Skin epidermis (tissue), 12 donors: ENCODE measurements at regions not wholly inside any gene's neighbourhood (a gene's known extent, or its start where the extent isn't known, plus 50 kb on each side); places are given as distances from the start of the nearest gene placed in this dataset.

Experiments used
- H3K27ac ChIP-seq, 21 experiments: fragments of 200-600 bp; sonication (generic) in 11 of 21; one replicate each; pipeline ENCODE4 v1.5.0; 2020; ENCODE audit warnings: mild to moderate bottlenecking in 3 of 21, inconsistent platforms in 2 of 21, moderate library complexity in 2 of 21
- H3K4me3 ChIP-seq, 7 experiments: fragments of 200-600 bp; sonication (generic) in 2 of 7; one replicate each; pipeline ENCODE4 v1.5.0; 2020; ENCODE audit warnings: inconsistent platforms in 2 of 7, mild to moderate bottlenecking in 2 of 7, moderate library complexity in 1 of 7

DNA sequence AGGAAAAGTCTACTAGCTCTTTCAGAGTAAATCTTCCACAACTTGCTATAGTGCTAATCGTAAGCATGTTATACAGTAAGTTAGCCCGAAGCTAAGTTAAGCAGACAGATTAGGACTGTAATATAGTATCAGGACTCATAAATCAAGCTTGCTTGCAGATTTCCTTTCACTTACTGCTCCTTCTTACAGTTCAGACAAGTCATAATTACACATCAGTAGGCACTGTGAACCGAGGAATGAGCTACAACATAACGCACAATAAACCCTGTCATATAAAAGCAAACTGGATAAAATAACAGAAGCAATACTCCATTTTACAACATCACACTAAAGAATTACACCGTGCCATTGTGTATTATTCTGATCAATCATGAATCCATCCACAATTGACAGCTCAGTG is 832.6 kb upstream of the ZEB2 start:
- Histone ChIP-seq H3K4me3 (no peak overlapping the region), H3K27ac (no peak overlapping the region)

DNA sequence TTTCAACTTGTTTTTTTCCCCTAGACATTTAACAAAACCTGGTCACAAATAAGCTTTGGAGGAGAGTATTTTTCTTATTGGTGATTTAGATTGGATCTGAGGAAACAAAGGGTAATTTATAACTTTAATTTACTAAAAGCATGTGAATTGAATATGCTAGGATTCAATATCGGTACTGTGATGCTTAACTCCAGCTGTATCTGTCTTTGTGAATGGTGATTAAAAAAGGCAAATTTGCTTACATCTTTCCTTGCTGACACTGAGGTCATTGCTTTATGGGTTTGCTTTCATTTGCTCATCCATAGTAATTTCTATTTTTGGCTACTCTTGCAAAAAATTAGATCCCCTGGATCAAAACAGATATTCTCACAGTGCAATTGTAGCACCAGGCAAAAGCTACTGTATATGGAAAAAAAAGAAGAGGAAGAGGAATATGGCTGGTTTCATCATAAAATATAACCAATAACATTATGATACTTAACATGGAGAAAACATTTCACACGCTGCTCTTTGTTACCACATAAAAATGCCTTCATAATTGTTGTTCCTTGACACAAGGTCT is 832.0 kb upstream of the ZEB2 start:
- Histone ChIP-seq H3K27ac (no peak overlapping the region), H3K4me3 (no peak overlapping the region)

GRCh38 chr2:145350011-145350410 is 830.1 kb upstream of the ZEB2 start:
- H3K27ac ChIP-seq = peak overlapping the region in 1 of 21 experiments; percentile 23

GRCh38 chr2:145344076-145344724 is 824.3 kb upstream of the ZEB2 start:
- no peak overlapping the region for H3K4me3 ChIP-seq
- H3K27ac ChIP-seq = no peak overlapping the region

More at GRCh38 chr2:145350011-145350410, 830.1 kb upstream of the ZEB2 start:
- H3K4me3 ChIP-seq = no peak overlapping the region

DNA sequence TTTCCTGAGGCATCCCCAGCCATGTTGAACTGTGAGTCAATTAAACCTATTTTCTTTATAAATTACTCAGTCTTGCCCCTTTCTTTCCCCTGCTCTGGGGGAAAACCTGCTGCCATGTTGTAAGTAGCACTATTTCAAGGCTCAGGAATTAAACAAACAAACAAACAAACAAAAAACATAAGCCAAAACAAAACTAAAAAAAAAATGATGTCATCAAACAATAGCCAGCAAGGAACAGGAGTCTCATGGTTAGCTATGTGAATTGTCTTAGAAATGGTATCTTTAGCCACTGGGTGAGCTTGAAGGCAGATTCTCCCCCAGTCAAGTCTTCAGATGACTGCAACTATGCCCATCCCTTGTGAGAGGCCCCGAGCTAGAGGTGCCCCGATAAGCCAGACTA is 823.4 kb upstream of the ZEB2 start:
- Histone ChIP-seq H3K27ac (no peak overlapping the region), H3K4me3 (no peak overlapping the region)

- no peak overlapping the region for H3K4me3 ChIP-seq
- H3K27ac ChIP-seq = no peak overlapping the region
Measured at GRCh38 chr2:145341536-145341935, 821.6 kb upstream of the ZEB2 start.

- Histone ChIP-seq H3K27ac (peak overlapping the region in 2 of 21 experiments; percentile 36 to 44), H3K4me3 (no peak overlapping the region)
Measured at GRCh38 chr2:145339646-145340045, 819.7 kb upstream of the ZEB2 start.

- Histone ChIP-seq H3K4me3 (no peak overlapping the region), H3K27ac (no peak overlapping the region)
Measured at GRCh38 chr2:145332210-145332898, 812.4 kb upstream of the ZEB2 start.

GRCh38 chr2:145329971-145330370 is 810.1 kb upstream of the ZEB2 start:
- Histone ChIP-seq H3K27ac (no peak overlapping the region), H3K4me3 (no peak overlapping the region)

- no peak overlapping the region for H3K27ac ChIP-seq
- no peak overlapping the region for H3K4me3 ChIP-seq
Measured at GRCh38 chr2:145325485-145325884, 805.6 kb upstream of the ZEB2 start.

GRCh38 chr2:145324748-145325147 is 804.8 kb upstream of the ZEB2 start:
- Histone ChIP-seq H3K4me3 (no peak overlapping the region), H3K27ac (no peak overlapping the region)

DNA sequence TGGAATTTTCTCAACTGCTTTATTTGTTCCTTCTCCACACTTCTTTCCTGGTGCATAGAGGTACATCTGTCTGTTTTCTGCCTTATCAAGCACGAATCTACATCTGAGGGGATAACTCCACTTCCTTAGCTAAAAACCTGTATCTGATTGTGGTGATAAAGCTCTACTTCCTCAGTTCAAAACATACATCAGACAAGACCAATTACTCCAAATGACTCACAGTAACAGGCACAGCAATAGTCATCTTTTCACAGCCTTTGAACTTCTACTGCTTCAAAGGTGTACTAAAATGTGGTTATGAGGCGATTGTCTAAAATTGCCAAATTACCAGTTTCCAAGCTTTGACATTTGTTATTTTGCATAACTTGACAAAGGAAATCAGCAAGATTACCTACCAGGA is 803.6 kb upstream of the ZEB2 start:
- H3K27ac ChIP-seq = no peak overlapping the region
- no peak overlapping the region for H3K4me3 ChIP-seq

- H3K4me3 ChIP-seq = no peak overlapping the region
- H3K27ac ChIP-seq = no peak overlapping the region
Measured at GRCh38 chr2:145321344-145321743, 801.4 kb upstream of the ZEB2 start.

DNA sequence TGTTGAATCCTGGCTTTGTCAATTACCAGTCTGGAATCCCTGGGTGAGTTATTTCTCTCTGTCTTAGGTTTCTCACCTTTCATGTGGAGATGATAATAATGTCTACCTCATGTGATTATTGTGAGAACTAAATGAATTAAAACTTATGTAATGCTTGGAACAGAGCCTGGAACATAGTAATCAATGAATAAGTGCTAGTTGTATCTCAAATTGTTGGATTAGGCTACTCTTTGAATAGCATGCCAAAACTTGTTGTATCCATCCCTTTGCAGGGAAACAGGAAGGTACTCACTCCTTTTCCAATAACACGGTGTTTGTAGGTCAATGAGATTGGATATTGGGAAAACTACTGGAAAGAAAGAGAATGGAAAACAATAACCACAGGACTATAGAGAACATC is 796.6 kb upstream of the ZEB2 start:
- Histone ChIP-seq H3K4me3 (no peak overlapping the region), H3K27ac (no peak overlapping the region)

GRCh38 chr2:145315053-145315452 is 795.1 kb upstream of the ZEB2 start:
- Histone ChIP-seq H3K4me3 (no peak overlapping the region), H3K27ac (no peak overlapping the region)

- H3K4me3 ChIP-seq = no peak overlapping the region
- H3K27ac ChIP-seq = no peak overlapping the region
Measured at GRCh38 chr2:145314119-145314633, 794.3 kb upstream of the ZEB2 start.

DNA sequence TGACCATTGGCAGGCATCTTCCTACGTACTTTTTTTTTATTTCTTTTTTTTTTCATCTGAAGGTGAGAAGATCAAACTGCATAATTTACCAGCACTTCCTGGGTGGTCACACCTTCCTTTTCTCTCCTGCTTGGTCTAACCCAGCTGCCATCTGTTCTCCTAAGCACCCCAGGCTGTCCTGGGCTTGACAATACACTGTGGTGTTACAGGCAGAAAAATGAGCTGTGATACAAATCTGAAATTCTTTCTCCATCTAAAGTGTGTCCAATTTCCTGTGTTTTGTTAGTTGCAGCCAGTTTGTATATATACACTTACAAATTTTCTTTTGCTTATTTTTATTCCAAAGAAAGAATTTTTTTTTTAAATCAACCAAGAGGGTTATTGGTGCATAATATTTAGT is 786.0 kb upstream of the ZEB2 start:
- no peak overlapping the region for H3K27ac ChIP-seq

DNA sequence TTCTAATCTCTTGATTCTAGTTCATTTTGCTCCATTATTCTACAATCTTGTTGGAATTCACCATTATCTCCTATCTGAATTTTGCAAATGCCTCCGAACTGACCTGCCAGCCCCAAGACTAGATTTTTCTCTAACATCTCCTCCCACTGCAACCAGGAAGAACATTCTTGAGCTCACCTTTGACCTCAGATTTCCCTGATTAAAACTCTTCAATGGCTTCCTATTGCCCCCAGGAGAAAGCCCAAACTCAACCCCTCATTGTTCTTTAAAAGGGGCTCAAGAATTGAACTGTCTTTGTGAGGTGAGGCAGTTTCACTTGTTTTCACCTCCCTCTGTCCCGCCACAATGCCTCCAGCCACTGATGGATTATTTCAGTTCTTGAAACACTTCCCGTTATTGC is 784.6 kb upstream of the ZEB2 start:
- H3K27ac ChIP-seq = no peak overlapping the region
- H3K4me3 ChIP-seq = no peak overlapping the region

More for the DNA sequence above, 786.0 kb upstream of the ZEB2 start:
- no peak overlapping the region for H3K4me3 ChIP-seq

- Histone ChIP-seq H3K27ac (no peak overlapping the region), H3K4me3 (no peak overlapping the region)
Measured at GRCh38 chr2:145303536-145303935, 783.6 kb upstream of the ZEB2 start.

GRCh38 chr2:145302886-145303285 is 783.0 kb upstream of the ZEB2 start:
- H3K27ac ChIP-seq = no peak overlapping the region
- no peak overlapping the region for H3K4me3 ChIP-seq

DNA sequence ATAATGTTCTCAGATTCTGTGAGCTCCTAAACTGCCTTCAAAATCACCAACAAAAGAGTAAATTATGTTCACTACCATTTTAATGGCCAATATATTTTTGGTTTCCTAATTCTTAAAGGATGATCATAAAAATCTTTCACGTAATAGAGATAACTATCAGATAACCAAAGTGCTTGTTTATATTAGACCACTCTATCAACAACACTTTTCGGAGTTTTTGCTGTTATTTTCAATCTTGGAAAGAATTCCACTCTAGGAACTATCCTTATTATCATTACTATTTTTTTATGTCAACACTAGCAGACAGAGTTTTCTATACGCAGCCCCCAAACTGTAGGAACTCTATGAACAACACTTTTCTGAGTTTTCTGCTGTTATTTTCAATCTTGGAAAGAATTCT is 782.5 kb upstream of the ZEB2 start:
- H3K27ac ChIP-seq = no peak overlapping the region

More for the DNA sequence above, 782.5 kb upstream of the ZEB2 start:
- no peak overlapping the region for H3K4me3 ChIP-seq
